A673 (cell line): ENCODE measurements at regions not wholly inside any gene's neighbourhood (a gene's known extent, or its start where the extent isn't known, plus 50 kb on each side); places are given as distances from the start of the nearest gene placed in this dataset.

ENCODE experiments used
- CTCF ChIP-seq: fragments of 300-800, 200-600 bp; sonication (generic); conservative IDR thresholded peaks from 2 replicates; pipeline ENCODE4 v1.5.1; 2017; ENCODE audit warnings: low read depth, mild to moderate bottlenecking, antibody characterized with exemption, low read length, moderate library complexity, mixed read lengths
- EZH2 ChIP-seq: fragments of 200-600 bp; sonication (generic); IDR thresholded peaks from 2 replicates; pipeline ENCODE4 v1.6.1; 2017; ENCODE audit warnings: borderline replicate concordance, low read depth, mild to moderate bottlenecking, mixed read lengths, antibody characterized with exemption, low read length; ENCODE audit not compliant: poor library complexity, severe bottlenecking

GRCh38 chr12:76155157-76155670 lies 70.7 kb upstream of the NAP1L1 start:
- TF ChIP-seq CTCF (no peak), EZH2 (no peak)
